SK-N-SH (cell line): ENCODE measurements at regions not wholly inside any gene's neighbourhood (a gene's known extent, or its start where the extent isn't known, plus 50 kb on each side); places are given as distances from the start of the nearest gene placed in this dataset.

Source experiments
- CTCF ChIA-PET: fragments of 300-600, 350-600 bp; formaldehyde crosslinking; extraction: SDS; loops from one replicate; lab custom pipeline; 2021; lab: Yijun Ruan, JAX
- POLR2A ChIA-PET: fragments of 350-600 bp; sonication (Branson Sonifier 250); formaldehyde crosslinking; extraction: SDS; loops from one replicate; lab custom pipeline; 2020; ENCODE audit warnings: antibody characterized with exemption, inconsistent platforms; lab: Yijun Ruan, JAX
- DNase-seq: peaks from one replicate; pipeline ENCODE4 v3.0.0; 2012
- H2AFZ ChIP-seq: fragments of 200-600 bp; sonication (generic); 2 replicates; pipeline ENCODE4 v1.8.1; 2016; ENCODE audit warnings: antibody characterized with exemption, mild to moderate bottlenecking, low read depth
- H3F3A ChIP-seq: fragments of 200-600 bp; sonication (generic); replicated peaks from 2 replicates; pipeline ENCODE3; 2016; ENCODE audit warnings: antibody characterized with exemption, mild to moderate bottlenecking; ENCODE audit not compliant: insufficient read depth
- H3K27ac ChIP-seq, 2 experiments: fragments of 200-500 bp in 1 of 2; fragments of 200-600 bp in 1 of 2; sonication (Bioruptor generic) in 1 of 2; sonication (generic), shearing (Covaris generic) in 1 of 2; 2 replicates each; pipeline versions ENCODE4 v1.5.1 to v1.6.1; 2014 to 2016; ENCODE audit warnings: low read depth in 2 of 2, inconsistent platforms in 1 of 2, low read length in 1 of 2, mild to moderate bottlenecking in 1 of 2, mixed read lengths in 1 of 2
- H3K27me3 ChIP-seq: fragments of 200-600 bp; sonication (generic), shearing (Covaris generic); 2 replicates; pipeline ENCODE4 v1.6.1; 2016; ENCODE audit warnings: mixed run types; ENCODE audit not compliant: insufficient read depth
- H3K36me3 ChIP-seq, 2 experiments: fragments of 200-500 bp in 1 of 2; fragments of 200-600 bp in 1 of 2; sonication (Bioruptor generic) in 1 of 2; sonication (generic) in 1 of 2; replicated peaks in 1 of 2; 2 replicates each; pipeline versions ENCODE3 to v1.5.1; 2014 to 2016; ENCODE audit warnings: low read length in 1 of 2, mild to moderate bottlenecking in 1 of 2; ENCODE audit not compliant: insufficient read depth in 2 of 2, control insufficient read depth in 1 of 2
- H3K4me1 ChIP-seq, 2 experiments: fragments of 200-500 bp in 1 of 2; fragments of 200-600 bp in 1 of 2; sonication (Bioruptor generic) in 1 of 2; sonication (generic), shearing (Covaris generic) in 1 of 2; 2 replicates each; pipeline versions ENCODE4 v1.5.1 to v1.6.1; 2014 to 2016; ENCODE audit warnings: low read depth in 1 of 2, low read length in 1 of 2, mixed run types in 1 of 2; ENCODE audit not compliant: insufficient read depth in 2 of 2, control insufficient read depth in 1 of 2
- H3K4me2 ChIP-seq: fragments of 200-600 bp; sonication (generic), shearing (Covaris generic); 2 replicates; pipeline ENCODE4 v1.6.1; 2017; ENCODE audit warnings: mixed run types
- H3K4me3 ChIP-seq, 2 experiments: fragments of 200-500 bp in 1 of 2; fragments of 200-600 bp in 1 of 2; sonication (Bioruptor generic) in 1 of 2; sonication (generic), shearing (Covaris generic) in 1 of 2; 2 replicates each; pipeline versions ENCODE4 v1.5.1 to v1.8.1; 2014 to 2016; ENCODE audit warnings: low read depth in 2 of 2, inconsistent platforms in 1 of 2, low read length in 1 of 2, mild to moderate bottlenecking in 1 of 2, mixed read lengths in 1 of 2, moderate library complexity in 1 of 2
- H3K79me2 ChIP-seq: fragments of 200-600 bp; sonication (generic); 2 replicates; pipeline ENCODE4 v1.8.1; 2017; ENCODE audit warnings: mild to moderate bottlenecking; ENCODE audit not compliant: insufficient read depth
- H3K9ac ChIP-seq: fragments of 200-600 bp; sonication (generic); 2 replicates; pipeline ENCODE4 v1.6.1; 2017; ENCODE audit warnings: mixed run types
- H3K9me2 ChIP-seq: fragments of 200-600 bp; sonication (generic); 2 replicates; pipeline ENCODE4 v1.6.1; 2017; ENCODE audit warnings: mixed run types
- H3K9me3 ChIP-seq: fragments of 200-600 bp; sonication (generic); 2 replicates; pipeline ENCODE4 v1.6.1; 2017; ENCODE audit warnings: mixed run types, mild to moderate bottlenecking, moderate library complexity
- H4K20me1 ChIP-seq: fragments of 200-600 bp; sonication (generic); 2 replicates; pipeline ENCODE4 v1.6.1; 2017; ENCODE audit warnings: mild to moderate bottlenecking, mixed run types; ENCODE audit not compliant: insufficient read depth
- EP300 ChIP-seq, 2 experiments: IDR thresholded peaks; 2 replicates each; pipeline versions ENCODE4 v1.4.0 to v1.6.1; 2012; ENCODE audit warnings: borderline replicate concordance in 1 of 2, low read depth in 1 of 2, low read length in 1 of 2
- FOXJ3 ChIP-seq: sonication (generic); formaldehyde crosslinking; IDR thresholded peaks from 2 replicates; pipeline ENCODE4 v1.5.1; 2020; ENCODE audit warnings: mild to moderate bottlenecking, missing genetic modification reagents
- FOXM1 ChIP-seq: IDR thresholded peaks from 2 replicates; pipeline ENCODE4 v1.4.0; 2012; ENCODE audit warnings: low read depth, mild to moderate bottlenecking
- GATA2 ChIP-seq: sonication (generic); formaldehyde crosslinking; IDR thresholded peaks from 2 replicates; pipeline ENCODE4 v1.5.0; 2020; ENCODE audit warnings: mild to moderate bottlenecking, missing genetic modification reagents
- IRF3 ChIP-seq: fragments of 150-350 bp; IDR thresholded peaks from 2 replicates; pipeline ENCODE4 v1.6.1; 2016; ENCODE audit warnings: mild to moderate bottlenecking, low read depth, low read length
- JUND ChIP-seq: IDR thresholded peaks from 2 replicates; pipeline ENCODE4 v1.4.0; 2012
- MEF2A ChIP-seq: IDR thresholded peaks from 2 replicates; pipeline ENCODE4 v1.4.0; 2012; ENCODE audit warnings: low read depth, borderline replicate concordance
- MXI1 ChIP-seq: IDR thresholded peaks from 2 replicates; pipeline ENCODE4 v1.6.1; 2012; ENCODE audit warnings: mild to moderate bottlenecking, low read depth, low read length, improper control_type of control experiment
- NRF1 ChIP-seq: IDR thresholded peaks from 2 replicates; pipeline ENCODE4 v1.6.1; 2012; ENCODE audit warnings: low read depth, mild to moderate bottlenecking, low read length
- PBX3 ChIP-seq: IDR thresholded peaks from 2 replicates; pipeline ENCODE4; 2012
- POLR2AphosphoS5 ChIP-seq: IDR thresholded peaks from 2 replicates; pipeline ENCODE4 v1.6.1; 2012; ENCODE audit warnings: low read depth, low read length
- RCOR1 ChIP-seq: fragments of 150-350 bp; IDR thresholded peaks from 2 replicates; pipeline ENCODE4 v1.6.1; 2017; ENCODE audit warnings: antibody characterized with exemption, low read length
- RFX5 ChIP-seq: IDR thresholded peaks from 2 replicates; pipeline ENCODE4 v1.6.1; 2012; ENCODE audit warnings: mild to moderate bottlenecking, improper control_type of control experiment, low read length
- SMC3 ChIP-seq: IDR thresholded peaks from 2 replicates; pipeline ENCODE4 v1.6.1; 2012; ENCODE audit warnings: low read depth, low read length, improper control_type of control experiment
- TAF1 ChIP-seq: IDR thresholded peaks from 2 replicates; pipeline ENCODE4 v1.6.1; 2012; ENCODE audit warnings: low read depth, mild to moderate bottlenecking, low read length, moderate library complexity, borderline replicate concordance
- TCF12 ChIP-seq: IDR thresholded peaks from 2 replicates; pipeline ENCODE4 v1.4.0; 2012
- TEAD4 ChIP-seq: IDR thresholded peaks from 2 replicates; pipeline ENCODE4 v1.4.0; 2012; ENCODE audit warnings: mild to moderate bottlenecking, borderline replicate concordance; ENCODE audit not compliant: insufficient read depth
- USF1 ChIP-seq: IDR thresholded peaks from 2 replicates; pipeline ENCODE4 v1.4.0; 2012; ENCODE audit warnings: low read depth, borderline replicate concordance
- YY1 ChIP-seq: IDR thresholded peaks from 2 replicates; pipeline ENCODE4 v1.4.0; 2012; ENCODE audit warnings: low read depth, mild to moderate bottlenecking
- ZBTB33 ChIP-seq: IDR thresholded peaks from 2 replicates; pipeline ENCODE4 v1.4.0; 2012; ENCODE audit warnings: low read depth, borderline replicate concordance
- WGBS: methylation state at CpG from one replicate; pipeline ENCODE4 v1.1.6; 2017; ENCODE audit warnings: low lambda C conversion rate; 5-methylcytosine and 5-hydroxymethylcytosine counted together

- Histone ChIP-seq H3F3A (no peaks in the 10 kb centered on the region), H3K79me2 (no peaks in the 10 kb centered on the region), H3K27me3 (no peaks in the 10 kb centered on the region), H3K36me3 (no peaks in the 10 kb centered on the region), H3K4me1 (no peaks in the 10 kb centered on the region), H3K9ac (no peak overlapping the region), H2AFZ (no peak overlapping the region), H3K9me2 (no peaks in the 10 kb centered on the region), H3K9me3 (no peaks in the 10 kb centered on the region), H3K4me3 (no peak overlapping the region), H3K4me2 (no peak overlapping the region)
- no peak for DNase-seq
- ChIA-PET CTCF (no interaction called here), POLR2A (no interaction called here)
- TF ChIP-seq PBX3 (no peak), TEAD4 (no peak), FOXJ3 (CRISPR knock-in tag) (no peak), RCOR1 (no peak), JUND (no peak), SMC3 (no peak), ZBTB33 (no peak), RFX5 (no peak), NRF1 (no peak), IRF3 (no peak), MXI1 (no peak), TAF1 (no peak), USF1 (no peak), FOXM1 (no peak), POLR2AphosphoS5 (no peak), TCF12 (no peak), MEF2A (no peak), YY1 (no peak), EP300 (IDR thresholded peaks at IDR 0.05; ENCODE audit: borderline replicate concordance in 1 of 2, low read depth in 1 of 2, low read length in 1 of 2) (no peak), GATA2 (CRISPR knock-in tag) (no peak)
- TF ChIP-seq, all 33 proteins: peak for 0
- Histone ChIP-seq H3K27ac (peak overlapping the region in 1 of 2 experiments; percentile 24; a peak in 1 of 4 replicates), H4K20me1 (no peaks in the 10 kb centered on the region)
- 93% methylated on average over 7 of the region's 9 CpGs for WGBS
These were observed 308.1 kb upstream of the MPDZ start for GRCh38 chr9:13587571-13587970.
